PC-9 (cell line): ENCODE measurements at regions not wholly inside any gene's neighbourhood (a gene's known extent, or its start where the extent isn't known, plus 50 kb on each side); places are given as distances from the start of the nearest gene placed in this dataset.

Experiments used
- CTCF ChIP-seq: fragments of 200-600 bp; sonication (generic); conservative IDR thresholded peaks from 2 replicates; pipeline ENCODE4 v1.6.1; 2017; ENCODE audit warnings: mixed run types, antibody characterized with exemption, mild to moderate bottlenecking, moderate library complexity
- EZH2 ChIP-seq: fragments of 200-600 bp; sonication (generic); IDR thresholded peaks from 2 replicates; pipeline ENCODE4 v1.8.0; 2017; ENCODE audit warnings: antibody characterized with exemption, low read depth

GRCh38 chr18:22731398-22731797 lies 201.7 kb upstream of the RBBP8 start:
- TF ChIP-seq CTCF (no peak), EZH2 (no peak)
